SJCRH30 (cell line): ENCODE measurements at regions not wholly inside any gene's neighbourhood (a gene's known extent, or its start where the extent isn't known, plus 50 kb on each side); places are given as distances from the start of the nearest gene placed in this dataset.
A peak's percentile ranks its signal among the peaks of the same experiment; 100 is the strongest.

Experiments
- DNase-seq, 2 experiments: peaks; one replicate each; pipeline ENCODE4 v3.0.0-alpha.2; 2015 to 2020
- H3K27ac ChIP-seq: fragments of 250-450 bp; sonication (Bioruptor Pico); 2 replicates; pipeline ENCODE4 v1.5.1; 2020; ENCODE audit warnings: mild to moderate bottlenecking, moderate library complexity
- H3K27me3 ChIP-seq: fragments of 250-450 bp; sonication (Bioruptor Pico); 2 replicates; pipeline ENCODE4 v1.5.1; 2020; ENCODE audit warnings: mild to moderate bottlenecking, moderate library complexity
- H3K36me3 ChIP-seq: fragments of 250-450 bp; sonication (Bioruptor Pico); 2 replicates; pipeline ENCODE4 v1.5.1; 2020; ENCODE audit warnings: mild to moderate bottlenecking, moderate library complexity
- H3K4me1 ChIP-seq: fragments of 250-450 bp; sonication (Bioruptor Pico); 2 replicates; pipeline ENCODE4 v1.5.1; 2020; ENCODE audit warnings: mild to moderate bottlenecking, moderate library complexity
- H3K4me3 ChIP-seq: fragments of 250-450 bp; sonication (Bioruptor Pico); 2 replicates; pipeline ENCODE4 v1.5.1; 2020; ENCODE audit warnings: mild to moderate bottlenecking, moderate library complexity
- H3K9me3 ChIP-seq: fragments of 250-450 bp; sonication (Bioruptor Pico); replicated peaks from 2 replicates; pipeline ENCODE4 v1.5.1; 2020; ENCODE audit warnings: mild to moderate bottlenecking, moderate library complexity

DNA sequence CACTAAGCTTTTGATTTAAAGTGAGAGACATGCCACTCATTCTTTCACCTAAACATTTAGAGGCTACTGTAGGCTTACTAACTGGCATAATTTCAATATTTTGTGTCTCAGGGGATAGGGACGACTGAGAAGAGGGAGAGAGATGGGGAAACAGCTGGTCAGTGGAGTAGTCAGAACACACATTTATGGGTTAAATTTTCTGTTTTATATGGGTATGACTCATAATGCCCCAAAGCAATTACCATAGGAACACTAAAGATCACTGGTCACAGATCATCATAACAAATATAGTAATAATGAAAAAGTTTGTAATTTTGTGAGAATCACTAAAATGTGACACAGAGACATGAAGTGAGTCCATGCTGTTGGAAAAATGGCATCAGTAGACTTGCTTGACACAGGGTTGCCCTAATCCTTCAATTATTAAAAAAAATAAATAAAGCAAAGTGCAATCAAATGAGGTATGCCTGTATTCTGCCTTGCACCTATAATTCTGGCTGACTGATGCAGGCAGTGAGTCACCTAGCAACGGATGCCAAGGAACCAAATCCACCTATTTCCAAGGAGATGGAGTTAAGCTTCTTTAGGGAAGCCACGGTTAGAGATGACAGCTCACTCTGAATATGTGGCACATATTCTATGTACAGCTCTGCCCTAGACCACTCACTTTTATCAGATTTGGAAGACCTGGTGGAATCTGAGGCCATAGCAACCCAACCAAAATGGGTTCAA lies 166.1 kb downstream of the MARCHF11 start:
- no peaks in the 10 kb centered on the region for H3K27me3 ChIP-seq
- DNase-seq = peak in 1 of 2 experiments; percentile 33
- no peak overlapping the region for H3K27ac ChIP-seq
- H3K36me3 ChIP-seq = no peaks in the 10 kb centered on the region
- peaks cover 23% of the 10 kb centered on the region for H3K4me1 ChIP-seq
- H3K4me3 ChIP-seq = no peak overlapping the region
- 0 out of 2 replicates have a peak, but pooled peaks cover 4% of the 10 kb centered on the region for H3K9me3 ChIP-seq

- H3K36me3 ChIP-seq = no peaks in the 10 kb centered on the region
Measured at GRCh38 chr5:16009256-16009655, 170.3 kb downstream of the MARCHF11 start.

DNA sequence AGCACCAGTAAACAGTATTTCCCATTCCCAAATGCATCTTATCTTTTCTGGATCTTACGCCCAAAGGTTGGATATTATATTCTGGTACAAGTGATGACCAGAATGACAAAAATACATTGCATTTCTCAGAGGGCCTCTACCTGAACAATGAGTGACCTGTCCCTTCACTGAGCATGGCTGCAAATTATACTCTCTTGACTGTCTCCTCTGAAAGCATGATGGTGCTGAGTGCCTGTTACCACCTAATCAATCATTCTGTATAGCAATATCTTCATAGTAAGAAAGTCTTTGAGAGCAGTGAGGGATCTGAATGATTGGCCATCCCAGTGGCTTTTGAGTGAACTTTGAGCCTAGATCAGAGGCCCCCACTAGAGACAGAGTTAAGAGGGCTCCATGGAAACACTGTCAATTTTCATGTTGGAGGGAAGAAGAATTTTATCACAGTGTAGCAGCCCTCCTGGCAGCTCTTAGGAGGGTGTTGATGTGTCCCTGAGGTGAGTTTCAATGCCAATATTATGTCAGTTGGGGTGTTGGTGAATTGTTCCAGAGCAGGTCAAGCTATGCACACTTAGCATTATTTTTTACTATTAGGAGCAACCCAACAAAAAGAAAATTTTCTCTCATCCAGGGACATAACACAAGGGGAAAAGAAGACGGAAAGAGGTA lies 171.7 kb downstream of the MARCHF11 start:
- no peaks in the 10 kb centered on the region for H3K36me3 ChIP-seq
- H3K9me3 ChIP-seq = 0 out of 2 replicates have a peak, but pooled peaks cover 4% of the 10 kb centered on the region
- H3K27me3 ChIP-seq = no peaks in the 10 kb centered on the region
- DNase-seq = no peak
- H3K4me3 ChIP-seq = no peak overlapping the region
- peaks cover 14% of the 10 kb centered on the region for H3K4me1 ChIP-seq
- no peak overlapping the region for H3K27ac ChIP-seq

More at GRCh38 chr5:16009256-16009655, 170.3 kb downstream of the MARCHF11 start:
- DNase-seq = no peak
- H3K27ac ChIP-seq = no peak overlapping the region
- H3K4me3 ChIP-seq = no peak overlapping the region
- peaks cover 23% of the 10 kb centered on the region for H3K4me1 ChIP-seq
- 0 out of 2 replicates have a peak, but pooled peaks cover 4% of the 10 kb centered on the region for H3K9me3 ChIP-seq
- no peaks in the 10 kb centered on the region for H3K27me3 ChIP-seq

DNA sequence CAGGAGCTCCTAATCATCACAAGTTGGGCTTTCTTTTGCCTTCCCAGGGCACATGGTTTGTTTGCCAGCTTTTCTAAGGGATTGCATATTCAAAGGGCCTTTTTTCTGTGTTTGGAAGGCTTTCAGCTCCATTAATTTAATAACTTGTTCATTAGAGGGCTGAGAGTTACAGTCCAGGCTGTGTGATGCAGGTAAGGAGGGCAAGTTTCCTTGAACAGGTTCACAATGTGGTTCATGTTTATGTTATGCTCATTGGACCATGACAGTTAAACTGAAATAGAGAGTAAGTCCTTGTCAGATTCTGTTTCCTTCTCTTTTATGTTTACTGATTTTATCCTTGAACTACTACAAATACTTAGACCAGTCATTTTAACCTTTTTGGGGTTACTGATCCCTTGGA lies 174.4 kb downstream of the MARCHF11 start:
- H3K36me3 ChIP-seq = no peaks in the 10 kb centered on the region
- DNase-seq = no peak
- no peak overlapping the region for H3K4me3 ChIP-seq
- H3K27me3 ChIP-seq = no peaks in the 10 kb centered on the region
- H3K9me3 ChIP-seq = 0 out of 2 replicates have a peak, but pooled peaks cover 2% of the 10 kb centered on the region
- H3K4me1 ChIP-seq = no peaks in the 10 kb centered on the region
- H3K27ac ChIP-seq = no peak overlapping the region

DNA sequence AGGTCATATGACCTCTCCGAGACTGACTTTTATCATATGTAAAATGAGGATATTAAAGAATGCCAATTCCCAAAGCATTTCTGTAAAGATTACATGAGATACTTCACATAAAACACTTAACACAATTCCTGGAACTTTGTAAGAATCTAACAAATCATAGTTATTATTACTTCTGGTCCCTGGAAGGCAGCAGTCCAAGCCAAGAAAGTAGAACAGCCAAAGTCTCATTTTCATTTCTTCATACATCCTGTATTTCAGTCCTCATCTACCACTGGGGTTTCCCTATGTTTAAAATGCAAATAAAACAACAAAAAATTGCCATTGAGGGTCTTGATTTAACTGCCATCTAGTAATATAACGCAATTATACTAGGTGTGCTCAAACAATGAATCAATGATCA lies 179.5 kb downstream of the MARCHF11 start:
- H3K9me3 ChIP-seq = no peaks in the 10 kb centered on the region
- DNase-seq = no peak
- H3K27me3 ChIP-seq = no peaks in the 10 kb centered on the region
- H3K4me3 ChIP-seq = no peak overlapping the region
- no peaks in the 10 kb centered on the region for H3K4me1 ChIP-seq
- no peaks in the 10 kb centered on the region for H3K36me3 ChIP-seq
- no peak overlapping the region for H3K27ac ChIP-seq

DNA sequence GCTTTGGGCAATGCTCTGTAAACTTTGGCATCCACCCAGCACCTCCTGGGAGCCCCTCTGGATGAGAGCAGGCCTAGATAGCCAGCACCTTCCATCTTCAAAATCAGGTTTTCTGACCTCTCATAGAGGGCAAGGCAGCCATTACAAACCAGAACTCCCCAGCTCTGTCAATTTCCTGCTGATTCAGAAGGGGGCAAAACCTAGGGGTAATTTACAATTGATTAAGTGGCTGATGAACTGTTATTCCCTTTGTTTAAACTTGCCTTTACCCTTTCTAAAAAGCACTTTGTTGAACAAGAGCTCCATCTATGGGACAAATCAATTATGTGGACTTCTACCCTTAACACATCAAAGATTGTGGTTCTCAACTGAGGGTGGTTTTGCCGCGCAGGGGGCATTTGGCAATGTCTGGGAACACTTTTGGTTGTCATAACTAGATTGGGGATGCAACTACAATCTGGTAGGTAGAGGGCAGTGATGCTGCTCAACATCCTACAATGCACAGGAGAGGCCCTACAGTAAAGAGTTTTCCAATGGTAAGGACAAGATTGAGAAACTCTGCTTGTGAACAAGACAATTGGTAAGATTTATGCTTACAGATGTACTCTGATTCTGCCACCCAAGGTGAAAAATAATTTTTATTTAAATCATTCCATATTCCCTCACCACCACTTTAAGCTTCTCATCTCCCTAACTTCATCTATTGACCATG lies 184.1 kb downstream of the MARCHF11 start:
- Histone ChIP-seq H3K27me3 (no peaks in the 10 kb centered on the region), H3K9me3 (no peaks in the 10 kb centered on the region), H3K4me1 (no peaks in the 10 kb centered on the region), H3K36me3 (no peaks in the 10 kb centered on the region), H3K27ac (no peak overlapping the region), H3K4me3 (no peak overlapping the region)
- DNase-seq = peak in 1 of 2 experiments; percentile 58

DNA sequence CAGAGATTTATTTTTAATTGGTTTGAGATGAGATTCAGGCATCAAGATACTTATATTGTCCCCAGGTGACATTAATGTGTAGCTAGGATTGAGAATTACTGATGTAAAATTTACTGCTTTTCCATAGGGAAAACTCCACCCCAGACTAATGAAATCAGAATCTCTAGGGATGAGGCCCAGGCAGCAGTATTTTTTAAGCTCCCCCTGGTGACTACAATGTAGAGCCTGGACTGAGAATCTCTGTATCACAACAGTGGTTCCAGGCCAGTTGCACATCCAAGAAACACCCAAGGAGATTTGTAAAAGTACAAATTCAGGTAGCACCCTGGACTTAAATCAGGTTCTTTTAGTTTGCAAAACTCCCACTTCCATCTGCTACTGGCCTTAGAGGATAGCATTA lies 185.7 kb downstream of the MARCHF11 start:
- DNase-seq = peak in 1 of 2 experiments; percentile 21
- H3K36me3 ChIP-seq = no peaks in the 10 kb centered on the region
- H3K4me3 ChIP-seq = no peak overlapping the region
- H3K4me1 ChIP-seq = no peaks in the 10 kb centered on the region
- no peaks in the 10 kb centered on the region for H3K9me3 ChIP-seq
- no peaks in the 10 kb centered on the region for H3K27me3 ChIP-seq
- no peak overlapping the region for H3K27ac ChIP-seq

DNA sequence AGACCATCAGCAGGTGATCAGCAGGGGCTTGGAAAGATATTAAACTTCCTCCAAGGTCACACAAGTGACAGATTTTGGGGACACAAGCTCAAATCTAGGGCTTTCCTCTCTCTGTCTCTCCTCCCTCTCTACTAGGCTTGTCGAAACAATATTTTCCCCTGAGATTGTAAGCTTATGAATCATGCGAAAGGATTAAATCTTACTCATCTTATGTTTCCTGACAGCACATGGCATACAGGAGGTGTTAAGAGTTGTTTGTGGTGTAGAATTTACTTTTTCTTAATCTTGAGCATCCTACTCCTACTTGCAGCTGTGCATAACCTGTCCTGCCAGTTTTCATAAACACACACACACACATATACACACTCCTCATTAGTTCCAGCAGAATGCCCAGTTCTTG lies 186.3 kb downstream of the MARCHF11 start:
- Histone ChIP-seq H3K27ac (no peak overlapping the region), H3K36me3 (no peaks in the 10 kb centered on the region), H3K4me1 (no peaks in the 10 kb centered on the region), H3K9me3 (no peaks in the 10 kb centered on the region), H3K27me3 (no peaks in the 10 kb centered on the region), H3K4me3 (no peak overlapping the region)
- DNase-seq = peak in 1 of 2 experiments; percentile 24

GRCh38 chr5:15992918-15993317 lies 186.7 kb downstream of the MARCHF11 start:
- DNase-seq = peak in 1 of 2 experiments; percentile 6
- Histone ChIP-seq H3K27ac (no peak overlapping the region), H3K9me3 (no peaks in the 10 kb centered on the region), H3K4me3 (no peak overlapping the region), H3K4me1 (no peaks in the 10 kb centered on the region), H3K27me3 (no peaks in the 10 kb centered on the region), H3K36me3 (no peaks in the 10 kb centered on the region)

- no peaks in the 10 kb centered on the region for H3K9me3 ChIP-seq
- H3K27ac ChIP-seq = no peak overlapping the region
- H3K4me1 ChIP-seq = no peaks in the 10 kb centered on the region
- no peak overlapping the region for H3K4me3 ChIP-seq
- no peak for DNase-seq
- no peaks in the 10 kb centered on the region for H3K36me3 ChIP-seq
- no peaks in the 10 kb centered on the region for H3K27me3 ChIP-seq
Measured at GRCh38 chr5:15991586-15991985, 188.0 kb downstream of the MARCHF11 start.
